NCI-H128 (cell line): ENCODE measurements at regions not wholly inside any gene's neighbourhood (a gene's known extent, or its start where the extent isn't known, plus 50 kb on each side); places are given as distances from the start of the nearest gene placed in this dataset.

Source experiments
- DNase-seq: peaks from one replicate; lab custom pipeline; 2025; ENCODE audit not compliant: unreplicated experiment; lab: John Stamatoyannopoulos, UW

- DNase-seq = no peak
Observed at GRCh38 chr14:100638211-100638855, 51.1 kb upstream of the BEGAIN start.

GRCh38 chr14:100639280-100639679 is 52.1 kb upstream of the BEGAIN start:
- DNase-seq = no peak

GRCh38 chr14:100640471-100641273 is 53.5 kb upstream of the BEGAIN start:
- DNase-seq = no peak

- DNase-seq = no peak
Observed at GRCh38 chr14:100641274-100641860, 54.1 kb upstream of the BEGAIN start.

- DNase-seq = no peak
Observed at GRCh38 chr14:100643426-100643825, 56.2 kb upstream of the BEGAIN start.

- no peak for DNase-seq
Observed at GRCh38 chr14:100644383-100644782, 57.2 kb upstream of the BEGAIN start.

GRCh38 chr14:100644784-100645183 is 57.6 kb upstream of the BEGAIN start:
- DNase-seq = no peak

- DNase-seq = peak; percentile 75
Observed at GRCh38 chr14:100645196-100645981, 58.2 kb upstream of the BEGAIN start.

GRCh38 chr14:100645982-100646314 is 58.7 kb upstream of the BEGAIN start:
- no peak for DNase-seq

GRCh38 chr14:100648474-100649172 is 61.4 kb upstream of the BEGAIN start:
- DNase-seq = no peak

GRCh38 chr14:100649173-100649519 is 61.9 kb upstream of the BEGAIN start:
- DNase-seq = no peak

- DNase-seq = no peak
Observed at GRCh38 chr14:100651999-100652508, 64.8 kb upstream of the BEGAIN start.

- DNase-seq = no peak
Observed at GRCh38 chr14:100652744-100653143, 65.5 kb upstream of the BEGAIN start.

GRCh38 chr14:100653409-100653808 is 66.2 kb upstream of the BEGAIN start:
- DNase-seq = no peak

- no peak for DNase-seq
Observed at GRCh38 chr14:100654025-100654813, 67.0 kb upstream of the BEGAIN start.

- no peak for DNase-seq
Observed at GRCh38 chr14:100654814-100655740, 67.9 kb upstream of the BEGAIN start.

GRCh38 chr14:100655741-100656085 is 68.5 kb upstream of the BEGAIN start:
- DNase-seq = no peak

GRCh38 chr14:100656996-100657395 is 69.7 kb upstream of the DLK1 start:
- DNase-seq = no peak

GRCh38 chr14:100657780-100658179 is 68.9 kb upstream of the DLK1 start:
- DNase-seq = no peak
